Endodermal cell (in vitro differentiated cells): ENCODE measurements at regions not wholly inside any gene's neighbourhood (a gene's known extent, or its start where the extent isn't known, plus 50 kb on each side); places are given as distances from the start of the nearest gene placed in this dataset.

Experiments used
- DNase-seq: peaks from one replicate; pipeline ENCODE4 v3.0.0-alpha.2; 2017
- H3K27ac ChIP-seq: 2 replicates; pipeline ENCODE4 v1.5.1; 2013; ENCODE audit warnings: mild to moderate bottlenecking, low read depth, low read length, moderate library complexity
- H3K27me3 ChIP-seq: 2 replicates; pipeline ENCODE4 v1.6.1; 2013; ENCODE audit warnings: mild to moderate bottlenecking, low read length, moderate library complexity; ENCODE audit not compliant: insufficient read depth, control insufficient read depth, poor library complexity, severe bottlenecking
- H3K36me3 ChIP-seq: 2 replicates; pipeline ENCODE4 v1.7.0; 2013; ENCODE audit warnings: mild to moderate bottlenecking, low read length, moderate library complexity; ENCODE audit not compliant: control insufficient read depth, insufficient read depth
- H3K4me1 ChIP-seq: one replicate; pipeline ENCODE4 v1.7.0; 2013; ENCODE audit warnings: low read length; ENCODE audit not compliant: control insufficient read depth, insufficient read depth
- H3K4me3 ChIP-seq: 2 replicates; pipeline ENCODE4 v1.5.1; 2013; ENCODE audit warnings: mild to moderate bottlenecking, low read length, moderate library complexity
- H3K9ac ChIP-seq: 2 replicates; pipeline ENCODE4 v1.6.1; 2013; ENCODE audit warnings: mild to moderate bottlenecking, low read length, moderate library complexity; ENCODE audit not compliant: poor library complexity, severe bottlenecking; ENCODE audit errors: extremely low read depth
- H3K9me3 ChIP-seq: 2 replicates; pipeline ENCODE4 v1.6.1; 2013; ENCODE audit warnings: mild to moderate bottlenecking, low read length, moderate library complexity; ENCODE audit not compliant: control insufficient read depth
- H3K27ac Mint-ChIP-seq: 2 replicates; pipeline ENCODE4 v1.8.0; 2020; ENCODE audit warnings: mixed read lengths
- H3K27me3 Mint-ChIP-seq: 2 replicates; pipeline ENCODE4 v1.8.0; 2021; ENCODE audit warnings: mild to moderate bottlenecking, mixed read lengths; ENCODE audit not compliant: insufficient read depth
- H3K36me3 Mint-ChIP-seq: 2 replicates; pipeline ENCODE4 v1.8.0; 2020; ENCODE audit warnings: low read depth, mixed read lengths
- H3K4me1 Mint-ChIP-seq: 2 replicates; pipeline ENCODE4 v1.8.0; 2020; ENCODE audit warnings: mixed read lengths
- H3K4me3 Mint-ChIP-seq: 2 replicates; pipeline ENCODE4 v1.8.0; 2020; ENCODE audit warnings: mild to moderate bottlenecking, moderate library complexity, mixed read lengths
- H3K9me3 Mint-ChIP-seq: 2 replicates; pipeline ENCODE4 v1.8.0; 2020; ENCODE audit warnings: mild to moderate bottlenecking, mixed read lengths
- WGBS, 2 experiments: methylation state at CpG; one replicate each; pipeline versions ENCODE4 v1.1.5 to v1.1.7; 2013; ENCODE audit warnings: missing lambda C conversion rate in 2 of 2, mixed read lengths in 1 of 2; ENCODE audit not compliant: insufficient coverage in 1 of 2, insufficient read length in 1 of 2; 5-methylcytosine and 5-hydroxymethylcytosine counted together
- TF ChIP-seq, protein P1 (sequence below): fragments of 200-600 bp; sonication (generic); conservative IDR thresholded peaks from 2 replicates; pipeline ENCODE4 v1.5.0; 2021; ENCODE audit warnings: antibody characterized with exemption, mild to moderate bottlenecking

DNA sequence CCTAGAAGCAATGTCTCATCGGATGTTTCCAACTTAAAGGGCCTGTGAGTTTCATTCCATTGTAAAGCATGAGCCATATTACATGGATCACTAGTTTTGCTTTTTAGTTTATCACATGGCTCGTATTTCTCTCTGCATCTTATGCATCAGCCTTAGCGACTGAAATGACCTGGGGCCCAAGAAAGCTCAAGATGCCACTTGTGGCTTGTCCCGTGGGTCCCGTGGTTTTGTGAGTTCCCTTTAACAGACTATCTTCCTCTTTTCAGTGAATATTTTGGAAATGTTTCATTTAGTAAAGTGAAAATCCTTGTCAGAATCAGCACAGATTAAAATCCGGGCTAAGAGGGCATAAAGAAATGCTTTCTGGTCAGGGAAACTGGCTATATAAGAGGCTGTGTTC lies 86.2 kb upstream of the PPM1H start:
- no peaks in the 10 kb centered on the region for H3K27me3 ChIP-seq
- no peak overlapping the region for H3K4me3 ChIP-seq
- peaks cover 11% of the 10 kb centered on the region for H3K4me1 Mint-ChIP-seq
- no peak overlapping the region for H3K4me3 Mint-ChIP-seq
- H3K9me3 ChIP-seq = no peaks in the 10 kb centered on the region
- no peaks in the 10 kb centered on the region for H3K36me3 ChIP-seq
- TF ChIP-seq, protein P1, sequence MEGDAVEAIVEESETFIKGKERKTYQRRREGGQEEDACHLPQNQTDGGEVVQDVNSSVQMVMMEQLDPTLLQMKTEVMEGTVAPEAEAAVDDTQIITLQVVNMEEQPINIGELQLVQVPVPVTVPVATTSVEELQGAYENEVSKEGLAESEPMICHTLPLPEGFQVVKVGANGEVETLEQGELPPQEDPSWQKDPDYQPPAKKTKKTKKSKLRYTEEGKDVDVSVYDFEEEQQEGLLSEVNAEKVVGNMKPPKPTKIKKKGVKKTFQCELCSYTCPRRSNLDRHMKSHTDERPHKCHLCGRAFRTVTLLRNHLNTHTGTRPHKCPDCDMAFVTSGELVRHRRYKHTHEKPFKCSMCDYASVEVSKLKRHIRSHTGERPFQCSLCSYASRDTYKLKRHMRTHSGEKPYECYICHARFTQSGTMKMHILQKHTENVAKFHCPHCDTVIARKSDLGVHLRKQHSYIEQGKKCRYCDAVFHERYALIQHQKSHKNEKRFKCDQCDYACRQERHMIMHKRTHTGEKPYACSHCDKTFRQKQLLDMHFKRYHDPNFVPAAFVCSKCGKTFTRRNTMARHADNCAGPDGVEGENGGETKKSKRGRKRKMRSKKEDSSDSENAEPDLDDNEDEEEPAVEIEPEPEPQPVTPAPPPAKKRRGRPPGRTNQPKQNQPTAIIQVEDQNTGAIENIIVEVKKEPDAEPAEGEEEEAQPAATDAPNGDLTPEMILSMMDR = no peak
- no peak overlapping the region for H3K27ac Mint-ChIP-seq
- H3K36me3 Mint-ChIP-seq = no peaks in the 10 kb centered on the region
- no peak overlapping the region for H3K9ac ChIP-seq
- no peak overlapping the region for H3K27ac ChIP-seq
- DNase-seq = no peak
- H3K4me1 ChIP-seq = no peaks in the 10 kb centered on the region
- WGBS, 2 experiments = 83 to 100% methylated on average over 3 to 6 of the region's 6 CpGs
- H3K9me3 Mint-ChIP-seq = peaks cover 2% of the 10 kb centered on the region
- H3K27me3 Mint-ChIP-seq = no peaks in the 10 kb centered on the region

DNA sequence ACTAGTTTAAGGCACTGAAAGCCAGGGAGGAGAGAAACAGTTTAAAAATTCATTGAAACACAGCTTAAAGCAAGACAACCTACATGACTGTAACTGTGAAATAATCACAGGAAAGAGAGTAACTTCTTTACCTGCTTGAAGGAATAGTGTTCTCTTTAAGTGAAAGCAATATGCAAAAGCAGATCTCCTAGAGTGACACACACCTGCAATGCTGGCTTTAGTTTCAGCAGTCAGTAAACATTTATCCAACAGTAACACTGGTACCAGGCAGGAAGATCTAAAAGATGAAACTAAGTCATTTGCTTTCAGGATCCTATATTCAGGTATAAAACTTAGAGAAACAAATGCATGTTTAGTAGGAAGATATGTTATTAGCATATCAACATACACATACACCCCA lies 85.3 kb upstream of the PPM1H start:
- H3K27ac Mint-ChIP-seq = no peak overlapping the region
- no peak overlapping the region for H3K27ac ChIP-seq
- H3K36me3 Mint-ChIP-seq = no peaks in the 10 kb centered on the region

DNA sequence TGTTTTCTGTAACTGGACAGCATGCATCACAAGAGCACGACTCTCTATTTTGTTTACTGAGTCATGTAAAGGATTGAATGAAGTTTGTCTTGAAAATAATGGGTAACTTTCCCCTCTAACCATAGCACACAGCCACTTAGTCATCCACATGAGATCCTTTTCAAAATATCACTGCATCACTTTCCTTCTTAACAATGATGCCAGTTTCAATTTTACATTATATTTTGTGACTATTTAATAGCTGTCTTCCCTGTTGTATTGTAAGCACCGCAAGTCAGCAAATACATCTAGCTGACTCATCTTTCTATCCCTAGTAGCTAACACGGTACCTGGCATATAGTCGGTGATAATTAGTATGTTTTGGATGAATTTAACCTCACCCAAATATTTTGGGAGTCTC lies 83.3 kb upstream of the PPM1H start:
- Histone ChIP-seq H3K4me1 (no peaks in the 10 kb centered on the region), H3K4me3 (no peak overlapping the region), H3K27me3 (no peaks in the 10 kb centered on the region), H3K36me3 (no peaks in the 10 kb centered on the region), H3K9me3 (no peaks in the 10 kb centered on the region), H3K27ac (no peak overlapping the region), H3K9ac (no peak overlapping the region)
- H3K27me3 Mint-ChIP-seq = no peaks in the 10 kb centered on the region
- no peaks in the 10 kb centered on the region for H3K36me3 Mint-ChIP-seq
- DNase-seq = no peak
- TF ChIP-seq, protein P1 = no peak
- H3K27ac Mint-ChIP-seq = no peak overlapping the region
- no peaks in the 10 kb centered on the region for H3K9me3 Mint-ChIP-seq
- H3K4me3 Mint-ChIP-seq = no peak overlapping the region
- WGBS, 2 experiments = 76% methylated on average over 3 of the region's 4 CpGs; no CpG with 5 or more reads in 1 of the 2 experiments
- H3K4me1 Mint-ChIP-seq = peaks cover 9% of the 10 kb centered on the region

More for the DNA sequence above, 85.3 kb upstream of the PPM1H start:
- H3K36me3 ChIP-seq = no peaks in the 10 kb centered on the region
- no peaks in the 10 kb centered on the region for H3K27me3 Mint-ChIP-seq
- no peaks in the 10 kb centered on the region for H3K9me3 ChIP-seq
- peaks cover 2% of the 10 kb centered on the region for H3K9me3 Mint-ChIP-seq
- peaks cover 11% of the 10 kb centered on the region for H3K4me1 Mint-ChIP-seq
- no peak overlapping the region for H3K9ac ChIP-seq
- H3K27me3 ChIP-seq = no peaks in the 10 kb centered on the region
- TF ChIP-seq, protein P1 = no peak
- DNase-seq = no peak
- H3K4me1 ChIP-seq = no peaks in the 10 kb centered on the region
- H3K4me3 ChIP-seq = no peak overlapping the region
- H3K4me3 Mint-ChIP-seq = no peak overlapping the region
